ENCODE measurements at regions not wholly inside any gene's neighbourhood (a gene's known extent, or its start where the extent isn't known, plus 50 kb on each side); places are given as distances from the start of the nearest gene placed in this dataset.

DNA sequence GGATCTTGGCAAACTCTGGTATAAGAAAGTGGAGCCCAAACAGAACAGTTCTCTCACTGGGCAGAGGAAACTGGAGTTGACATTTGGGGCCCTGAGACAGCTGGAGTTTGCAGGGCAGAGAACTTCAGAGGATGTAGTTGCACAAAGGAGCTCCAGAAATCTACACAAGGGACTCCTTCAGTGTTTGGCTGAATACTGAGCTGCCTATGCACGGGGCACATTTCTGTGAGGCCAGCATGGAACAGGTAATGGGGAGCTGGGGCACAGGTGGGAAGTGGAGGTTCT is 169.3 kb downstream of the ANKRD60 start:
- Histone ChIP-seq H3K4me1 (peaks cover 4 to 5% of the 10 kb centered on the region in 2 donors), H3K27ac (no peak overlapping the region), H3K4me3 (no peak overlapping the region), H3K27me3 (no peaks in the 10 kb centered on the region), H3K36me3 (no peaks in the 10 kb centered on the region), H3K9me3 (no peaks in the 10 kb centered on the region)
- no peak for DNase-seq (ENCODE audit: low spot score in 2 of 2)
- TF ChIP-seq POLR2AphosphoS5 (IDR thresholded peaks at IDR 0.05) (no peak), CTCF (IDR thresholded peaks at IDR 0.05) (no peak), POLR2A (IDR thresholded peaks at IDR 0.05) (no peak)
- intact Hi-C loops (cut with DNase I; ENCODE audit: low total_unique reads): loop anchor here (10.0 kb wide), 1 partner anchor 316 kb away; no protein-coding TSS in a partner anchor

- no peaks in the 10 kb centered on the region for H3K36me3 ChIP-seq
- H3K9me3 ChIP-seq: no peaks in the 10 kb centered on the region
- DNase-seq (ENCODE audit: low spot score in 2 of 2): peak in 1 of 2 donors; percentile 13
- H3K4me3 ChIP-seq: no peak overlapping the region
- H3K27ac ChIP-seq: no peak overlapping the region
- no peaks in the 10 kb centered on the region for H3K27me3 ChIP-seq
- TF ChIP-seq CTCF (IDR thresholded peaks at IDR 0.05) (no peak), POLR2A (IDR thresholded peaks at IDR 0.05) (no peak), POLR2AphosphoS5 (IDR thresholded peaks at IDR 0.05) (no peak)
- intact Hi-C loops (cut with DNase I; ENCODE audit: low total_unique reads): loop anchor here (10.0 kb wide), 1 partner anchor 316 kb away; no protein-coding TSS in a partner anchor
- peaks cover 4 to 7% of the 10 kb centered on the region in 2 donors for H3K4me1 ChIP-seq
These were observed 169.8 kb downstream of the ANKRD60 start for GRCh38 chr20:58058421-58059259.

GRCh38 chr20:58056921-58057686 is 171.3 kb downstream of the ANKRD60 start:
- no peaks in the 10 kb centered on the region for H3K36me3 ChIP-seq
- H3K4me1 ChIP-seq: peaks cover 4 to 7% of the 10 kb centered on the region in 2 donors
- no peaks in the 10 kb centered on the region for H3K9me3 ChIP-seq
- no peak overlapping the region for H3K4me3 ChIP-seq
- H3K27me3 ChIP-seq: no peaks in the 10 kb centered on the region
- DNase-seq (ENCODE audit: low spot score in 2 of 2): no peak
- no peak overlapping the region for H3K27ac ChIP-seq
- intact Hi-C loops (cut with DNase I; ENCODE audit: low total_unique reads): loop anchor here (10.0 kb wide), 1 partner anchor 318 kb away; no protein-coding TSS in a partner anchor
- no peak for TF ChIP-seq POLR2A (IDR thresholded peaks at IDR 0.05)
- no peak for TF ChIP-seq CTCF (IDR thresholded peaks at IDR 0.05)
- no peak for TF ChIP-seq POLR2AphosphoS5 (IDR thresholded peaks at IDR 0.05)

GRCh38 chr20:58056021-58056591 is 172.3 kb downstream of the ANKRD60 start:
- peak in 1 of 2 donors; percentile 8 for DNase-seq (ENCODE audit: low spot score in 2 of 2)
- Histone ChIP-seq H3K9me3 (no peaks in the 10 kb centered on the region), H3K36me3 (no peaks in the 10 kb centered on the region), H3K4me3 (no peak overlapping the region), H3K27me3 (no peaks in the 10 kb centered on the region), H3K27ac (no peak overlapping the region), H3K4me1 (peaks cover 4 to 7% of the 10 kb centered on the region in 2 donors)
- TF ChIP-seq POLR2AphosphoS5 (IDR thresholded peaks at IDR 0.05): no peak
- no peak for TF ChIP-seq POLR2A (IDR thresholded peaks at IDR 0.05)
- no peak for TF ChIP-seq CTCF (IDR thresholded peaks at IDR 0.05)
- intact Hi-C loops (cut with DNase I; ENCODE audit: low total_unique reads): loop anchor here (10.0 kb wide), 1 partner anchor 319 kb away; no protein-coding TSS in a partner anchor

Measured in breast epithelium (tissue), 4 donors.